Type B pancreatic cell (in vitro differentiated cells): ENCODE measurements at regions not wholly inside any gene's neighbourhood (a gene's known extent, or its start where the extent isn't known, plus 50 kb on each side); places are given as distances from the start of the nearest gene placed in this dataset.

Experiments
- DNase-seq: peaks from one replicate; pipeline ENCODE4 v3.0.0; 2021; ENCODE audit warnings: mixed read lengths; ENCODE audit not compliant: unreplicated experiment; ENCODE audit errors: extremely low spot score
- H3K27ac Mint-ChIP-seq: 2 replicates; pipeline ENCODE4 v1.8.0; 2021; ENCODE audit warnings: mild to moderate bottlenecking, mixed read lengths
- H3K27me3 Mint-ChIP-seq: 2 replicates; pipeline ENCODE4 v1.8.0; 2021; ENCODE audit warnings: mixed read lengths
- H3K36me3 Mint-ChIP-seq: 2 replicates; pipeline ENCODE4 v1.8.0; 2021; ENCODE audit warnings: mixed read lengths
- H3K4me1 Mint-ChIP-seq: one replicate; pipeline ENCODE4 v1.8.0; 2021; ENCODE audit warnings: mixed read lengths; ENCODE audit not compliant: unreplicated experiment
- H3K4me3 Mint-ChIP-seq: 2 replicates; pipeline ENCODE4 v1.8.0; 2021; ENCODE audit warnings: mild to moderate bottlenecking, mixed read lengths
- H3K9me3 Mint-ChIP-seq: 2 replicates; pipeline ENCODE4 v1.8.0; 2021; ENCODE audit warnings: mixed read lengths
- CTCF ChIP-seq: fragments of 200-600 bp; sonication (generic); conservative IDR thresholded peaks from 2 replicates; pipeline ENCODE4 v1.5.0; 2021; ENCODE audit warnings: antibody characterized with exemption, mild to moderate bottlenecking

GRCh38 chrX:137823257-137823656, 257.3 kb downstream of the ZIC3 start:
- Mint-ChIP-seq H3K36me3 (no peaks in the 10 kb centered on the region), H3K27me3 (no peaks in the 10 kb centered on the region), H3K4me3 (no peak overlapping the region), H3K9me3 (peaks cover 4% of the 10 kb centered on the region), H3K27ac (no peak overlapping the region), H3K4me1 (no peaks in the 10 kb centered on the region)
- no peak for DNase-seq
- TF ChIP-seq CTCF: peak; percentile 61

- no peak overlapping the region for H3K27ac Mint-ChIP-seq
- no peak for TF ChIP-seq CTCF
- H3K27me3 Mint-ChIP-seq: no peaks in the 10 kb centered on the region
- H3K4me1 Mint-ChIP-seq: no peaks in the 10 kb centered on the region
- no peak overlapping the region for H3K4me3 Mint-ChIP-seq
- H3K36me3 Mint-ChIP-seq: no peaks in the 10 kb centered on the region
- no peak for DNase-seq
- no peaks in the 10 kb centered on the region for H3K9me3 Mint-ChIP-seq
Observed at GRCh38 chrX:137847376-137847775, 281.4 kb downstream of the ZIC3 start.

- no peak for DNase-seq
- no peak for TF ChIP-seq CTCF
- H3K4me1 Mint-ChIP-seq: no peaks in the 10 kb centered on the region
- no peaks in the 10 kb centered on the region for H3K9me3 Mint-ChIP-seq
- no peak overlapping the region for H3K27ac Mint-ChIP-seq
- H3K27me3 Mint-ChIP-seq: no peaks in the 10 kb centered on the region
- H3K36me3 Mint-ChIP-seq: no peaks in the 10 kb centered on the region
- no peak overlapping the region for H3K4me3 Mint-ChIP-seq
Observed at GRCh38 chrX:137848266-137848905, 282.5 kb downstream of the ZIC3 start.

- TF ChIP-seq CTCF: no peak
- Mint-ChIP-seq H3K27ac (no peak overlapping the region), H3K36me3 (no peaks in the 10 kb centered on the region), H3K4me3 (no peak overlapping the region), H3K27me3 (no peaks in the 10 kb centered on the region), H3K4me1 (no peaks in the 10 kb centered on the region), H3K9me3 (no peaks in the 10 kb centered on the region)
- DNase-seq: no peak
Observed at GRCh38 chrX:137852502-137852901, 286.6 kb downstream of the ZIC3 start.

GRCh38 chrX:137855490-137855889, 289.6 kb downstream of the ZIC3 start:
- DNase-seq: no peak
- H3K4me3 Mint-ChIP-seq: no peak overlapping the region
- TF ChIP-seq CTCF: no peak
- H3K36me3 Mint-ChIP-seq: no peaks in the 10 kb centered on the region
- H3K4me1 Mint-ChIP-seq: no peaks in the 10 kb centered on the region
- H3K27ac Mint-ChIP-seq: no peak overlapping the region
- no peaks in the 10 kb centered on the region for H3K27me3 Mint-ChIP-seq
- H3K9me3 Mint-ChIP-seq: no peaks in the 10 kb centered on the region

- no peaks in the 10 kb centered on the region for H3K4me1 Mint-ChIP-seq
- H3K9me3 Mint-ChIP-seq: no peaks in the 10 kb centered on the region
- TF ChIP-seq CTCF: no peak
- H3K4me3 Mint-ChIP-seq: no peak overlapping the region
- no peaks in the 10 kb centered on the region for H3K36me3 Mint-ChIP-seq
- H3K27me3 Mint-ChIP-seq: no peaks in the 10 kb centered on the region
- no peak for DNase-seq
- H3K27ac Mint-ChIP-seq: no peak overlapping the region
Observed at GRCh38 chrX:137858106-137858505, 292.2 kb downstream of the ZIC3 start.
